CD14-positive monocyte (primary cell): ENCODE measurements at regions not wholly inside any gene's neighbourhood (a gene's known extent, or its start where the extent isn't known, plus 50 kb on each side); places are given as distances from the start of the nearest gene placed in this dataset.

Experiments
- DNase-seq, 3 donors: peaks; one replicate each; pipeline ENCODE4 v3.0.0-alpha.2; 2011 to 2022
- H2AFZ ChIP-seq: 2 replicates; pipeline ENCODE4 v1.6.0; 2012; ENCODE audit warnings: mild to moderate bottlenecking, low read depth, low read length, inconsistent platforms; ENCODE audit not compliant: insufficient read depth, poor library complexity, severe bottlenecking
- H3K27ac ChIP-seq, 2 donors: 1 replicate in 1 of 2; 2 replicates in 1 of 2; pipeline ENCODE4 v1.5.1; 2012 to 2013; ENCODE audit warnings: low read length in 2 of 2, control low read depth in 1 of 2, inconsistent platforms in 1 of 2, low read depth in 1 of 2, mild to moderate bottlenecking in 1 of 2
- H3K27me3 ChIP-seq, 2 donors: one replicate each; pipeline versions ENCODE4 v1.6.0 to v1.6.1; 2011 to 2013; ENCODE audit warnings: low read length in 2 of 2; ENCODE audit not compliant: control insufficient read depth in 2 of 2, insufficient read depth in 2 of 2
- H3K36me3 ChIP-seq, 2 donors: replicated peaks in 1 of 2; 1 replicate in 1 of 2; 2 replicates in 1 of 2; pipeline versions ENCODE4 v1.5.1 to v1.6.1; 2012 to 2013; ENCODE audit warnings: low read length in 2 of 2, control low read depth in 1 of 2, inconsistent platforms in 1 of 2, mild to moderate bottlenecking in 1 of 2; ENCODE audit not compliant: insufficient read depth in 2 of 2, control insufficient read depth in 1 of 2
- H3K4me1 ChIP-seq, 2 donors: 1 replicate in 1 of 2; 2 replicates in 1 of 2; pipeline versions ENCODE4 v1.5.1 to v1.6.1; 2012 to 2013; ENCODE audit warnings: low read length in 2 of 2, control low read depth in 1 of 2, inconsistent platforms in 1 of 2, mild to moderate bottlenecking in 1 of 2, moderate library complexity in 1 of 2; ENCODE audit not compliant: insufficient read depth in 2 of 2, control insufficient read depth in 1 of 2
- H3K4me2 ChIP-seq: replicated peaks from 2 replicates; pipeline ENCODE3; 2012; ENCODE audit warnings: low read length, moderate library complexity, mild to moderate bottlenecking; ENCODE audit not compliant: poor library complexity, severe bottlenecking; ENCODE audit errors: extremely low read depth
- H3K4me3 ChIP-seq, 3 experiments: fragments of 200-600 bp in 1 of 3; sonication (generic) in 1 of 3; replicated peaks in 1 of 3; 1 replicate in 2 of 3; 2 replicates in 1 of 3; pipeline ENCODE4 v1.5.1; 2011 to 2013; ENCODE audit warnings: low read length in 3 of 3, mild to moderate bottlenecking in 3 of 3, control low read depth in 2 of 3, low read depth in 2 of 3, inconsistent platforms in 1 of 3, moderate library complexity in 1 of 3
- H3K79me2 ChIP-seq: 2 replicates; pipeline ENCODE4 v1.6.0; 2012; ENCODE audit warnings: mild to moderate bottlenecking, control low read depth, inconsistent platforms, low read length, moderate library complexity; ENCODE audit not compliant: insufficient read depth
- H3K9ac ChIP-seq: 2 replicates; pipeline ENCODE4 v1.6.0; 2017; ENCODE audit warnings: low read length, mild to moderate bottlenecking; ENCODE audit not compliant: insufficient read depth, poor library complexity, severe bottlenecking
- H3K9me3 ChIP-seq, 2 donors: replicated peaks in 1 of 2; 1 replicate in 1 of 2; 2 replicates in 1 of 2; pipeline versions ENCODE4 v1.5.1 to v1.6.1; 2012 to 2013; ENCODE audit warnings: low read length in 2 of 2, control low read depth in 1 of 2; ENCODE audit not compliant: control insufficient read depth in 1 of 2, insufficient read depth in 1 of 2
- H4K20me1 ChIP-seq: 2 replicates; pipeline ENCODE4 v1.6.0; 2012; ENCODE audit warnings: mild to moderate bottlenecking, low read length, control low read depth, moderate library complexity; ENCODE audit not compliant: insufficient read depth
- H3K27ac Mint-ChIP-seq, 7 donors: one replicate each; pipeline ENCODE4 v1.8.0; 2020; ENCODE audit warnings: mild to moderate bottlenecking in 7 of 7, mixed read lengths in 7 of 7, moderate library complexity in 6 of 7, inconsistent platforms in 2 of 7
- H3K27me3 Mint-ChIP-seq, 3 donors: one replicate each; pipeline ENCODE4 v1.8.0; 2021 to 2022; ENCODE audit warnings: low read depth in 3 of 3, mild to moderate bottlenecking in 3 of 3, mixed read lengths in 3 of 3, moderate library complexity in 3 of 3, inconsistent platforms in 1 of 3
- H3K36me3 Mint-ChIP-seq, 2 donors: one replicate each; pipeline ENCODE4 v1.8.0; 2020; ENCODE audit warnings: mixed read lengths in 2 of 2, inconsistent platforms in 1 of 2, mild to moderate bottlenecking in 1 of 2
- H3K4me1 Mint-ChIP-seq: one replicate; pipeline ENCODE4 v1.8.0; 2020; ENCODE audit warnings: mild to moderate bottlenecking, mixed read lengths
- H3K4me3 Mint-ChIP-seq, 2 donors: one replicate each; pipeline ENCODE4 v1.8.0; 2020; ENCODE audit warnings: mild to moderate bottlenecking in 2 of 2, mixed read lengths in 2 of 2, moderate library complexity in 1 of 2
- H3K9me3 Mint-ChIP-seq, 7 donors: one replicate each; pipeline ENCODE4 v1.8.0; 2020 to 2022; ENCODE audit warnings: mixed read lengths in 7 of 7, mild to moderate bottlenecking in 6 of 7, moderate library complexity in 6 of 7, inconsistent platforms in 2 of 7
- WGBS: methylation state at CpG from one replicate; pipeline ENCODE4 v1.1.5; 2013; ENCODE audit warnings: missing lambda C conversion rate; ENCODE audit not compliant: insufficient coverage; 5-methylcytosine and 5-hydroxymethylcytosine counted together
- intact Hi-C, 2 donors: fragments of 100-400 bp; cut with micrococcal nuclease; formaldehyde crosslinking; loops; one replicate each; pipeline versions ENCODE4 v1.15.0 to v1.15.1; 2023
- TF ChIP-seq, protein P1 (sequence below): fragments of 200-600 bp; IDR thresholded peaks from one replicate; pipeline ENCODE4 v1.8.0; 2022; ENCODE audit warnings: antibody characterized with exemption, mild to moderate bottlenecking

DNA sequence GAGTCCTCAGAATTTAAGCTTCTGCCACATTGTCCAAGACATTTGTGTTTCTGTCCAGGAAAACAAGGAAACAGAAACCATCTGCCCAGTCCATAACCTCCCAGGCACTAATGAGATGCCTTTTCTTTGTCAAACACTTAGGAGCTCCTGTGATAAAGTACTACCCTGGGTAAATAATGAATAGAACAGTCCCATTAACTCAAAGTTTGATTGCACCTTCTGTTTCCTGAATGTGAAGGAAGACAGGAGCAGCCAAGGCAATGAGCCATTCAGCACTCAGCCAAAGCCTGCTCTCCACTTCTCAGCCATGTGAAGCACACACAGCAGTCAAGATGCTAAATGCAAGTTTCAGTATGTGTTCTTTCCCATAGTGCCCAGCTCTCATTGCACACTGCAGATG, 199.8 kb downstream of the SEC16B start:
- Histone ChIP-seq H4K20me1 (no peaks in the 10 kb centered on the region), H3K79me2 (no peaks in the 10 kb centered on the region), H3K4me2 (no peak overlapping the region), H3K4me1 (no peaks in the 10 kb centered on the region), H2AFZ (no peak overlapping the region), H3K36me3 (no peaks in the 10 kb centered on the region), H3K9ac (no peak overlapping the region), H3K4me3 (no peak overlapping the region), H3K27ac (no peak overlapping the region), H3K27me3 (no peaks in the 10 kb centered on the region), H3K9me3 (peaks cover 4 to 12% of the 10 kb centered on the region in 2 donors)
- H3K4me3 Mint-ChIP-seq, result no peak overlapping the region
- TF ChIP-seq, protein P1, sequence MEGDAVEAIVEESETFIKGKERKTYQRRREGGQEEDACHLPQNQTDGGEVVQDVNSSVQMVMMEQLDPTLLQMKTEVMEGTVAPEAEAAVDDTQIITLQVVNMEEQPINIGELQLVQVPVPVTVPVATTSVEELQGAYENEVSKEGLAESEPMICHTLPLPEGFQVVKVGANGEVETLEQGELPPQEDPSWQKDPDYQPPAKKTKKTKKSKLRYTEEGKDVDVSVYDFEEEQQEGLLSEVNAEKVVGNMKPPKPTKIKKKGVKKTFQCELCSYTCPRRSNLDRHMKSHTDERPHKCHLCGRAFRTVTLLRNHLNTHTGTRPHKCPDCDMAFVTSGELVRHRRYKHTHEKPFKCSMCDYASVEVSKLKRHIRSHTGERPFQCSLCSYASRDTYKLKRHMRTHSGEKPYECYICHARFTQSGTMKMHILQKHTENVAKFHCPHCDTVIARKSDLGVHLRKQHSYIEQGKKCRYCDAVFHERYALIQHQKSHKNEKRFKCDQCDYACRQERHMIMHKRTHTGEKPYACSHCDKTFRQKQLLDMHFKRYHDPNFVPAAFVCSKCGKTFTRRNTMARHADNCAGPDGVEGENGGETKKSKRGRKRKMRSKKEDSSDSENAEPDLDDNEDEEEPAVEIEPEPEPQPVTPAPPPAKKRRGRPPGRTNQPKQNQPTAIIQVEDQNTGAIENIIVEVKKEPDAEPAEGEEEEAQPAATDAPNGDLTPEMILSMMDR, result no peak
- no peak for DNase-seq
- no peaks in the 10 kb centered on the region for H3K36me3 Mint-ChIP-seq
- intact Hi-C loops, result no loop called here
- H3K27me3 Mint-ChIP-seq, result no peaks in the 10 kb centered on the region
- no peaks in the 10 kb centered on the region for H3K4me1 Mint-ChIP-seq
- H3K9me3 Mint-ChIP-seq, result peaks cover 0 to 21% (median 7%) of the 10 kb centered on the region in 7 donors
- no peak overlapping the region for H3K27ac Mint-ChIP-seq

DNA sequence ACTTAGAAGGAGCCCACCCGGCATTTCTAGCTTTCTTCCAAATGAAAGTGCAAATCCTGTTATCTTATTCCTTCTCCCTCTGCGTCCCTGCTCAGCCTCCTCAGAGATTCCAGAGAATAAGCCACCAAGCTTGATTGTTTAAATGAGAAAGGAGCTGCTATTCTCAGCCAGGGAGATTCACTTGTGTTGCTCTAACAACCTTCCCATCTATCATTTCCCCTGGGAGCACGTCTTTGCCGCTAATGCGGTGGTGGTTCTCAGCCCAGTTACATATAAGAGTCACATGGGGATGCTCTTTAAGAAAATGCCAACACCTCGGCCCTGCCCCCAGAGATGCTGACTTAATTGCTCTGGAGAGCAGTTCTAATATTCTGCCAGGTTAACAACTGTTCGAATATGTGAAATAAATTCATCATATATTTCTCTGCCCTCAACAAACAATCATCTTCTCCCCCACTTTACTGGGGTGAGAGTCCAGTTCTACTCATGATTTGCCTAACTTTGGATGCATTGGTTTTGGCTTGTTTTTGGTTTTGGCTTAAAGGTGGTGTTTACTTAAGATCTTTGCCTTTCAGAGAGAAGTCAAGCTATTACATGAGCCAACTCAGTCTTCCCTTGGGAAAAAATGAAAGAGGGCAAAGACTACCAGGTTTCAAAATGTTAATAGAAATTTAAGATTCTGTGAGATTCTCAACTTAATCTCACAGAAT, 213.9 kb downstream of the SEC16B start:
- no peaks in the 10 kb centered on the region for H3K36me3 ChIP-seq
- 77% methylated on average over 2 of the region's 7 CpGs for WGBS

More for the DNA sequence above, 213.9 kb downstream of the SEC16B start:
- TF ChIP-seq, protein P1, result no peak
- Mint-ChIP-seq H3K27me3 (peaks cover 0 to 2% (median under 1%) of the 10 kb centered on the region in 3 donors), H3K27ac (no peak overlapping the region), H3K4me1 (no peaks in the 10 kb centered on the region), H3K4me3 (no peak overlapping the region), H3K36me3 (no peaks in the 10 kb centered on the region), H3K9me3 (peaks cover 6 to 16% (median 12%) of the 10 kb centered on the region in 7 donors)
- H3K27me3 ChIP-seq, result no peaks in the 10 kb centered on the region
- no peaks in the 10 kb centered on the region for H3K4me1 ChIP-seq
- no peak overlapping the region for H3K27ac ChIP-seq
- no peak overlapping the region for H3K4me2 ChIP-seq
- no peak for DNase-seq
- H3K79me2 ChIP-seq, result no peaks in the 10 kb centered on the region
- H3K9me3 ChIP-seq, result peaks cover 0 to 9% of the 10 kb centered on the region in 2 donors
- no peak overlapping the region for H3K4me3 ChIP-seq
- H2AFZ ChIP-seq, result no peak overlapping the region
- H3K9ac ChIP-seq, result no peak overlapping the region
- H4K20me1 ChIP-seq, result no peaks in the 10 kb centered on the region
- intact Hi-C loops, result no loop called here
